OCI-LY7 (cell line): ENCODE measurements at regions not wholly inside any gene's neighbourhood (a gene's known extent, or its start where the extent isn't known, plus 50 kb on each side); places are given as distances from the start of the nearest gene placed in this dataset.

ENCODE experiments used
- BruUV-seq: library from RNA; stranded (reverse); fragments of 400-500 nt; replicated peaks from 2 replicates; lab custom pipeline; 2021; lab: Mats Ljungman, UMichigan
- CTCF ChIA-PET: fragments of 300-600 bp; sonication (Branson Sonifier 250); formaldehyde crosslinking; loops from one replicate; lab custom pipeline; 2022; ENCODE audit warnings: antibody characterized with exemption; ENCODE audit not compliant: unreplicated experiment; lab: Charles Lee
- POLR2A ChIA-PET: fragments of 300-600 bp; sonication (Branson Sonifier 250); formaldehyde crosslinking; loops from one replicate; lab custom pipeline; 2022; ENCODE audit warnings: antibody characterized with exemption; lab: Charles Lee
- DNase-seq: peaks from one replicate; pipeline ENCODE4 v3.0.0-alpha.2; 2015; ENCODE audit warnings: low spot score
- H2AFZ ChIP-seq: fragments of 200-600 bp; sonication (generic), shearing (Covaris generic); 2 replicates; pipeline ENCODE4 v1.6.1; 2014; ENCODE audit warnings: mild to moderate bottlenecking, antibody characterized with exemption, low read length, moderate library complexity
- H3K27ac ChIP-seq: fragments of 200-600 bp; sonication (generic); 2 replicates; pipeline ENCODE4 v1.5.1; 2014; ENCODE audit warnings: mixed run types, low read depth, mild to moderate bottlenecking, moderate library complexity, low read length, inconsistent platforms; ENCODE audit not compliant: poor library complexity, severe bottlenecking
- H3K36me3 ChIP-seq: fragments of 200-600 bp; sonication (generic); 2 replicates; pipeline ENCODE4 v1.6.1; 2014; ENCODE audit warnings: mild to moderate bottlenecking, antibody characterized with exemption, low read length, moderate library complexity, mixed read lengths; ENCODE audit not compliant: insufficient read depth
- H3K4me1 ChIP-seq: fragments of 200-600 bp; sonication (generic); 2 replicates; pipeline ENCODE4 v1.5.1; 2014; ENCODE audit warnings: mild to moderate bottlenecking, low read length; ENCODE audit not compliant: insufficient read depth, poor library complexity, severe bottlenecking
- H3K4me2 ChIP-seq: fragments of 200-600 bp; sonication (generic); 2 replicates; pipeline ENCODE4 v1.6.1; 2014; ENCODE audit warnings: mild to moderate bottlenecking, low read length
- H3K4me3 ChIP-seq: fragments of 200-600 bp; sonication (generic); 2 replicates; pipeline ENCODE4 v1.5.1; 2014; ENCODE audit warnings: mild to moderate bottlenecking, low read depth, low read length; ENCODE audit not compliant: poor library complexity, severe bottlenecking
- H3K79me2 ChIP-seq: fragments of 200-600 bp; sonication (generic); 2 replicates; pipeline ENCODE4 v1.6.1; 2016; ENCODE audit warnings: low read depth, mild to moderate bottlenecking, low read length, moderate library complexity, mixed read lengths; ENCODE audit not compliant: insufficient read depth
- H3K9me2 ChIP-seq: fragments of 200-600 bp; sonication (generic); 2 replicates; pipeline ENCODE4 v1.6.1; 2016; ENCODE audit warnings: mild to moderate bottlenecking, low read length, mixed read lengths; ENCODE audit not compliant: insufficient read depth
- H3K9me3 ChIP-seq: fragments of 200-600 bp; sonication (generic); 2 replicates; pipeline ENCODE4 v1.6.1; 2014; ENCODE audit warnings: mild to moderate bottlenecking, mixed run types, low read length, mixed read lengths
- H4K20me1 ChIP-seq: fragments of 200-600 bp; sonication (generic); 2 replicates; pipeline ENCODE4 v1.6.1; 2014; ENCODE audit warnings: mild to moderate bottlenecking, antibody characterized with exemption, low read length, moderate library complexity, mixed read lengths; ENCODE audit not compliant: insufficient read depth
- CTCF ChIP-seq: fragments of 200-600 bp; sonication (generic); conservative IDR thresholded peaks from 2 replicates; pipeline ENCODE4 v1.5.1; 2014; ENCODE audit warnings: mild to moderate bottlenecking, antibody characterized with exemption, low read length, moderate library complexity, mixed read lengths
- EZH2phosphoT487 ChIP-seq: fragments of 200-600 bp; sonication (generic); IDR thresholded peaks from 2 replicates; pipeline ENCODE4 v1.6.1; 2018; ENCODE audit warnings: low read depth, borderline replicate concordance, mild to moderate bottlenecking, mixed run types, antibody characterized with exemption, low read length, moderate library complexity, mixed read lengths
- intact Hi-C: fragments of 100-400 bp; cut with micrococcal nuclease; formaldehyde crosslinking; loops from one replicate; pipeline ENCODE4 v1.10.0; 2022; ENCODE audit not compliant: unreplicated experiment

- H3K36me3 ChIP-seq: no peaks in the 10 kb centered on the region
- no peaks in the 10 kb centered on the region for H4K20me1 ChIP-seq
- H3K4me1 ChIP-seq: no peaks in the 10 kb centered on the region
- CTCF ChIA-PET: no interaction called here
- no peaks in the 10 kb centered on the region for H3K9me3 ChIP-seq
- no peak for DNase-seq
- BruUV-seq: no TSS peak
- intact Hi-C loops: no loop called here
- H3K27ac ChIP-seq: no peak overlapping the region
- H3K9me2 ChIP-seq: no peaks in the 10 kb centered on the region
- no peaks in the 10 kb centered on the region for H3K79me2 ChIP-seq
- H2AFZ ChIP-seq: no peak overlapping the region
- H3K4me2 ChIP-seq: no peak overlapping the region
- TF ChIP-seq EZH2phosphoT487: no peak
- TF ChIP-seq CTCF: no peak
- no peak overlapping the region for H3K4me3 ChIP-seq
- POLR2A ChIA-PET: interaction anchor here (0.7 to 1.1 kb wide), 2 partner anchors 18 to 1378 kb away, joined by 3 read pairs; no protein-coding TSS in a partner anchor
Measured at GRCh38 chr2:125701070-125701469, 954.9 kb upstream of the GYPC start.

- Histone ChIP-seq H4K20me1 (no peaks in the 10 kb centered on the region), H3K4me2 (no peak overlapping the region), H3K9me3 (no peaks in the 10 kb centered on the region), H2AFZ (no peak overlapping the region), H3K27ac (no peak overlapping the region), H3K4me3 (no peak overlapping the region), H3K36me3 (no peaks in the 10 kb centered on the region), H3K4me1 (no peaks in the 10 kb centered on the region), H3K79me2 (no peaks in the 10 kb centered on the region), H3K9me2 (no peaks in the 10 kb centered on the region)
- no TSS peak for BruUV-seq
- intact Hi-C loops: no loop called here
- no peak for DNase-seq
- ChIA-PET POLR2A (interaction anchor here (0.7 to 1.8 kb wide), 3 partner anchors 10 to 1530 kb away, joined by 3 to 7 read pairs (median 3); no protein-coding TSS in a partner anchor), CTCF (no interaction called here)
- no peak for TF ChIP-seq EZH2phosphoT487
- no peak for TF ChIP-seq CTCF
Measured at GRCh38 chr2:125707611-125708010, 948.3 kb upstream of the GYPC start.

- H3K4me2 ChIP-seq: no peak overlapping the region
- H3K79me2 ChIP-seq: no peaks in the 10 kb centered on the region
- no TSS peak for BruUV-seq
- intact Hi-C loops: no loop called here
- H3K9me2 ChIP-seq: no peaks in the 10 kb centered on the region
- H2AFZ ChIP-seq: no peak overlapping the region
- ChIA-PET POLR2A (no interaction called here), CTCF (no interaction called here)
- H3K9me3 ChIP-seq: no peaks in the 10 kb centered on the region
- no peaks in the 10 kb centered on the region for H4K20me1 ChIP-seq
- no peaks in the 10 kb centered on the region for H3K4me1 ChIP-seq
- H3K36me3 ChIP-seq: no peaks in the 10 kb centered on the region
- no peak for DNase-seq
- no peak overlapping the region for H3K4me3 ChIP-seq
- no peak overlapping the region for H3K27ac ChIP-seq
- TF ChIP-seq CTCF (no peak), EZH2phosphoT487 (no peak)
Measured at GRCh38 chr2:125710561-125710960, 945.4 kb upstream of the GYPC start.
